GM18517 (cell line): ENCODE measurements at regions not wholly inside any gene's neighbourhood (a gene's known extent, or its start where the extent isn't known, plus 50 kb on each side); places are given as distances from the start of the nearest gene placed in this dataset.

Source experiments
- ATAC-seq: cut with Tn5 transposase; IDR thresholded peaks from one replicate; pipeline ENCODE4 v1.9.1; 2021; ENCODE audit warnings: mild to moderate bottlenecking, moderate library complexity; ENCODE audit not compliant: unreplicated experiment

DNA sequence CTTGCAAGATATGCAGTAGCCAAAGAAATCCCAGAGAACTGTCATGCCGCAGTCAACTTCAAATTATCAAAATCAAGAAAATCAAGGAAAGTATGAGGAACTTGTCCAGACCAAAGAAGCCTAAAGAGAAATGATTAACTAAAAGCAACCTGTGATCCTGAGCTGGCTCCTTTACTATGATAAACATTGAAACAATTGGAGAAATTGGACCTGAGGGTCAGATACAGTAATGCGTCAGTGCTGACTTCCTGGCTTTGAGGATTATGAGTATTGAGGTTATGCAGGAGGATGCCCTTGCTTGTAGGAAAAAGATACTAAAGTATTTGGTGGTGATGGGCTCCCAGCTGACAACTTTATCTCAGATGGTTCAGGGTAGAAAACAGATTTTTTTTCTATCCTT, 324.7 kb upstream of the AKR1E2 start:
- no peak for ATAC-seq

DNA sequence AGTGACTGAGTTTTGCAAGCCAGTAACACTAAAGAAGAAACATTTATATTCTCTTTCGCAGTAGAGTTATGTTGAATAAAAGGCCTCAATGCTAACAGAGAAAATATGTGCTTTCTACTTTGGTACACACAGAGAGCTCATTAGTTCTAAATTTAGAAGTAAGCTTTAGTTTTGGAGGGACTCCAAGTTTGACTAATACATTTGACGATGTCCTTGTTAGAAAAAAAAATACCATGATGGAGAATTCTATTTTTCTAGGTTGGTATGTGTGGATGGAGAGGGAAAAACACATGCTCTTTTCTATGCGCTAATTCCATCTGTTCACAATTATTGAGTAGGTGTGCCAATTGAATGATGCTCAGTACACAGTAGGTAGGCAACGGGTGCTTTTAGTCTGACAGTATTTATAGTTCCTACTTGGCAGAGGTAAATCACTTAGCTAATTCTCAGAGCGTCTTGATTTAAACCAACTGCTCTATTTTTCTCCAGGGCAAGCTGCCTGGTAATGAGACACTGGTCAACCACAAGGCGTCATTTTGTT, 327.2 kb upstream of the AKR1E2 start:
- no peak for ATAC-seq

DNA sequence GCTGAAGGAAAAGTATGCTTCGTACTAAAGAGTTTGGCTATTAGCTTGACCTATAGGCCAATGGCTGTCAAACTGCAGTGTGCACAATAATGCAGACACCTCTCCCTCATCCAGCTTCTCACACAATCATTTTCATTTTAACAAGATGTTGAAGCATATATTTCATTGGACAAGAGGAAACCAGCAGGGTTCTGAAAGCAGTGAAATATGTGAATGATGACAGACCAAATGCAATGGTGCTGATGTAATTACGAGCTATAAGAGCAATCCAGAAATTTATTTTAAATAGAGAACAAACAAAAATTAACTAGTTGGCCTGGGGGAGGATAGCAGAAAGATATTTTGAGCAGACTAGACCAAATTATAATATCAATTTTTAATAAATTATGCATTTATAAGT, 331.5 kb upstream of the AKR1E2 start:
- ATAC-seq, result no peak

DNA sequence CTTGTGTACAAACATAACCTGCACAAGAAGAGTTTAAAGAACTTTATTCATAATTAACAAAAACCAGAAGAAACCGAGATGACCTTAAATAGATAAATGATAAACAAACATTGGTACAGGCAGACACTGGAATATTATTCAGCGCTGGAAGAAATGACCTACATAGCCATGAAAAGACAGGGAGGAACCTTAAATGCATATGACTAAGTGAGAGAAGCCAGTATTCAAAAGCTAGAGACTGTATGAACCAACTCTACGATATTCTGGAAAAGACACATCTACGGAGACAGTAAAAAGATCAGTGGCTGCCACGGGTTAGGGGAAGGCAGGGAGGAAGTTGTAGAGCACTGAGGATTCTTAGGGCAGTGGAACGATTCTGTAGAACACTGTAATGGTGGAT, 333.8 kb upstream of the AKR1E2 start:
- no peak for ATAC-seq

DNA sequence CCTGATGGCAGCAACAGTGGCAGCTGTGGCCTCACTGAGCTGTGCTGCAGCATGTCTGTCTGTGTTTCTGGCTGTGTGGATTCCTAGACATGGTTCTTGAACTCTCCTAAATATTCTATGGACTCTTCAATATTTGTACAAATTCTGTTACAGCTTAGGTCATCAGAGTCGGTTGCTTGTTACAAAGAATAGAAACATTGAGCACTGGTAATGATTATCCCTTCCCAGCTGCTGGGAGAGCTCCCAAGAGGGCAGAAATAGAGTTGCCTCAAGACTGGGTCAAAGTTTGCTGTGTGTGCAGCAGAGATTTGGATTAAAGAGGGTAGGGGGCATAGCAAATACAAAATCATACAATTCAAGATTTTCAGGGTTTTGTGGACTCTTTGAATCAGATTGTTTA, 337.1 kb upstream of the AKR1E2 start:
- no peak for ATAC-seq

DNA sequence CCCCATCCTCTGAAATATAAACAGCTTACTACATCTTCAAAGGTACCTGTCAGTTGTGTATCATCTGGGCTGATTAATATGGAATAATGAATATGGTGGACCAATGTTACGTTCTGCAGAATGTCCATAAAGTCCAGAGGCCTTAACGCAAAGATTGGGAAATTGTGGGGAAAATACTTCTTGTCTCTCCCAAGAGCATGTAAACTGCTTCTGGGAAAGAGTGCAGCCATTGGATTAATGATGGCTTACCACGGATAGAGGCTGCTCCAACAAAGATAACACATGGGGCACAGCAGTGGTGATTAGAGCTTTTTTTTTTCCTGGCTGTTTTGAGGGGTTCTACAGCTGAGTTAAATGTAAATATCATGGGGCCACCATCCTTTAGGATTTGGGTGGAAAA, 340.4 kb upstream of the AKR1E2 start:
- no peak for ATAC-seq

DNA sequence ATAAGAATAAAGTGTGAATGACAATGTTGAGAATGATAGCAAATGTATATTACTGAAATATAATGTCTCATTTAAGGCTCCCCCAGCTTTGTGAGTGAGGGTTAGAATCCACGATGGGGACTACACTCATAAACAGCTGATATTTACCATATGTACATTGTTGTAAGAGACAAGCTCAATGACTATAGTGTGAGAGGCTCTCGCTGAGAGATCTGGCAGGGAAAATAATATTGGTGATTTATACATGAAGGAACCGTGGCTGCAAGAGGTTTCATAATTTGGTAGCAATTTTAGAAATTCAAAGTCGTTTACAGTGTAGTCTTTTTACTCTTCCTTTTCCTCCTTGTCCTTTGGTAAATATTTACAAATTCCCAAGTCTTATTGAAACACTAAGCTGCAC, 342.2 kb upstream of the AKR1E2 start:
- ATAC-seq, result no peak

DNA sequence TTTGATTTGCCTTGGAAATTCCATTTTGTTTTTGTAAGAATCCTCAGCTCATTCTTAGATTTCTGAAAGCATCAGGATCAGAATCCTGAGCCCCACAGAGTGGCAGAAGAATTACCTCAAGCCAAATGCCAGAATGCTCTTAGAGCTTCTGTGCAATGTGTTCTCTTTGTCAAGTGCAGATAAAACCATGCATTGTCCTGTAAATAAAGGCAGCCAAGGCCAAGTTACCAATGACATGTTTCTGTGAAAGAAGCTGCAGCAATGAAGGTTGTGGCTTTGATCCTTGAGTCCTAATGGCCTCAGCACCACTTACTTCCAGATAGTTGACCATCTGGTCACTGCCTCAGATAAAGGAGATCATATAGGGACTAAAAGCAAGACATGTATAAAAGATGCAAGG, 343.3 kb upstream of the AKR1E2 start:
- ATAC-seq, result no peak

DNA sequence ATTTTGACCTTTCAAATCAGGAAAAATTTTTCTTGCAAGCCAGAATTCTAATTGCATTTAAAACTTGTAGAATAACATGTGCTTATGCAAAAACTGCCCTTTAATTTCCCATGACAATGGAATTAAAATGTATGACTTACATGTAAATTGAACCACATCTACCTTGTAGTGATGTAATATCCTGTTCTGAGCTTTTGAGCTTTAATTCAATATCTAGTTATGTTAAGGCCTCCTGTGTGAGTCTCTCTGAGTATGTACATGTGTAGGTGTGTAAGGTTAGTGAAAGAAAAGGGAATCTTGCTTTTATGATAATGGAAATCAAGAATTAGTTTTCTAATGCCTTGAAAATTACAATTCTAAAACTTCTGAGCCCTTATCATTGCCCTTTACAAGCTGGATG, 344.8 kb upstream of the AKR1E2 start:
- no peak for ATAC-seq

DNA sequence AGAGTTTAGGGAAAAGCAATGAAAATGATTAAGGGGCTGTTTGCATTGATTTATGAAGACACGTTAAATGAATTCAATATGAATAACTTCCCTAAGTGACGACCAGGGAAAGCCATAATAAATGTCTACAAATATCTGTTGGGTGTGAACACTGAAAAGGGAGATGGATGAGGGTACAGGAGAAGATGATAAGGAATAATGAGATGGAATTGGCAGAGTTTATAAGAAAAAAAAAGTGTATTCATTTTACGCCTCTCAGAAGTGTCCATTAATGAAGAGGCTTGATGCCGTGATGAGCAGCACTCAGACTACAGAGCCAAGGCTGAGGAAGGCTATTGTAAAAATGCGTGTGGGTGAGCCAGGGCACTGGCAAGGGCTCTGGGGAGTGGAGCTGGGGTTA, 346.7 kb upstream of the AKR1E2 start:
- ATAC-seq, result no peak

DNA sequence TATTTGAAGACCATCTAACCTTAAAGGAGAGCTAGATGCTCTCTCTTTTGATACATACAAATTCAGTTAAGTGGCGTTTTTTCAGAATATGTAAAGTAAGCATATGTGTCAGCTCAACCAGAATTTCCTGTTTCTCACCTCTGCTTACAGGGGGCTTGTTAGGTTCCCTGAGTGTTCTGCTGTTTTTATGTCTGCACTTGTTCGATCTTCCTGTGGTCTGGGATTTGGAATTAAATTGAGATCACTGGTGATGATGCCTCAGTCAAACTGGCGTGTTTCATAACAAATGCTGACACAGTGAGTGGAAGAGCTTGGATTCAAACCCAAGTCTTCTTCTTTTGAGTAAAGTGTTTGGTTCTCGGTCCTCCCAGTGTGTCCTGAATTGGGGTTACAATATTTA, 348.3 kb upstream of the AKR1E2 start:
- ATAC-seq, result no peak

DNA sequence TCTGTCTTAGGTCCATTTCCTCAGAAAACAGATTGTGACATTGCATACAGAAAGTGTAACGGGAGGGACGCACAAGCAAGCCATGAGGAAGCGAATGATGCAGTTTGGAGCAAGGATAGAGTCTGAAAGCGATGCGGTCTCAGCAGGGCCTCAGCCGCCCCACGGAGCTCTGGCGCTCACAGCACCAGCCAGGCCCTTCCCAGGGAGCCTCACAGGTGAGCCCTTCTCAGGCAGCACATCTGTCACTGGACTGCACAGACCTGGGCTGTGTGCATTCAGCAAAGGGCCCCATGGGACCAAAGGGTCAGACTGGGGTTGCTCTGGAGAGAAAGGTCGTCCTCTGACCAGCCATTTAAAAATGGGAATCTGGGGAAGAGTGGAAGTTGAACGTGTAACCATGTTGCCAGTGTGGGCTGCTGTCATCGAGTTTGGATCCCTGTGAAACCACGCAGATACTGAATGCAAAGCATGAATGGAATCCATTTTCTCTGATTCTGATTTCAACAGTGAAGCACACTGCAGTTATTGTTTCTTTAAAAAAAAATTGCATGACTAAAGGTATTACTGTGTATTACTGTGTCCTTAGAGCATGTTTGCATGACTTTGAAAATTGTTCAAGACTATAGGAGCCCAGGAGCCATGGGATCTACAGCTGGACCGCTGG, 350.0 kb upstream of the AKR1E2 start:
- ATAC-seq, result no peak

DNA sequence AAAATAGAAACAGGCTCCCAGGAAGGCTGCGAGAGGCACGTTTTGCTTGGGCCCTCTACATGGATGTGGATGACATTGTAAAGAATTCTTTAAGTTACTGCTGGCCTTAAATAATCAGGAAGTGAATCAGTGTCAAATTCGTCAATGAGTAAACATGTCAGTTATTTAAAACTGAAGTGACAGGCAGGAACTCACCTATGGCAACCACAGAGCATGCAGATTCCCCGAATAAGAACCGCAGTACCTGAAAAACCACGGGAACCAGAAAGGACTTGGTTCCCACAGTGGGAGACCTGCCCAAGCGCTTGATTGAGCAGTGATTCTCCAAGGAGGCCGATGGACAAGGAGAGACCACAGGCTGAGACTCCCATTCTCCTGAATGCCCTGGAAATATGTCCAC, 351.2 kb upstream of the AKR1E2 start:
- ATAC-seq, result no peak

DNA sequence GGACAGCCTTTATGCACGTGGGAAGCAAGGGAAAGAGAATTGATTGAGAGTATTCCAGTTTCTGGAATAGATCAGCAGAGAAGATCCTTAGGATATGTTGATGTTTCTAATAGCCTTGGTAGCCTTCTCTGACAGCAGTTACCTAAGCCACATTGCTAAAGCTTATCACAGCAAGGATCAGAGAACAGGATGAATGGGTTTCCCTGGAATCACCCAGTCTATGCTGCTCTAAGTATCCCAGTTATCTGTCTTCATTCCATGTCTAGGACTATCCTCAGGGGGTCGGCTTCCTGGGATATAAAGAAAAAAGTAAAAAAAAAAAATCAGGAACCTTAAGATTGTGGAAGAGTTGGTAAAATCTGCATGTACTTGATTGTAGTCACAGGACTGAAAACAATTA, 352.0 kb upstream of the AKR1E2 start:
- no peak for ATAC-seq

DNA sequence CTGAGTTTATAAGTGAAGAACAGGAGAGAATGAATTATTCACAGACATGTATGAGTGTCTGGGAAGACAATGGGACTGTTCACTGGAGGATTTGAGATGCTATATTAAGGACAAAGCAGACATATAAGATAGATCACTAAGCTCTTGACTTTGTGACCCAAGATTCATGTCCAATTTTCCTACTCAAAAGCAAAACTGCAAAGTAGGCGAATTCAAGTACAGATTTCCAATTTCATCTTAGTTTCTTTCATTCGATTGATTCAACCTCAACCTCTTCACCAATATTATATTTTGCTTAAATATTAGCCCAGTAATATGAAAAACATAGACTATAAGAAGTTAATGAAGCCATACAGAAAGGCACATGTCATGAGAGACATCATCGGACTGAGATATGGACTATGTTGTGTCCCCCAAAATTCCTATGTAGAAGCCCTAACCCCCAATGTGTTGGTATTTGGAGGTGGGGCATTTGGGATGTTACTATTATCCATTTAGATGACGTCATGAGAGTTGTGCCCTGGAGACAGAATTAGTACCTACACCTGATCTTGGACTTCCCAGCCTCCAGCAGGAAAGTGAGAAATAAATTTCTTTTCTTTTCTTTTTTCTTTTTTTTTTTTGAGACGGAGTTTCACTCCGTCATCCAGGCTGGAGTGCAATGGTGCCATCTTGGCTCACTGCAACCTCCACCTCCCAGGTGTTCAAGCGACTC, 353.7 kb upstream of the AKR1E2 start:
- no peak for ATAC-seq

DNA sequence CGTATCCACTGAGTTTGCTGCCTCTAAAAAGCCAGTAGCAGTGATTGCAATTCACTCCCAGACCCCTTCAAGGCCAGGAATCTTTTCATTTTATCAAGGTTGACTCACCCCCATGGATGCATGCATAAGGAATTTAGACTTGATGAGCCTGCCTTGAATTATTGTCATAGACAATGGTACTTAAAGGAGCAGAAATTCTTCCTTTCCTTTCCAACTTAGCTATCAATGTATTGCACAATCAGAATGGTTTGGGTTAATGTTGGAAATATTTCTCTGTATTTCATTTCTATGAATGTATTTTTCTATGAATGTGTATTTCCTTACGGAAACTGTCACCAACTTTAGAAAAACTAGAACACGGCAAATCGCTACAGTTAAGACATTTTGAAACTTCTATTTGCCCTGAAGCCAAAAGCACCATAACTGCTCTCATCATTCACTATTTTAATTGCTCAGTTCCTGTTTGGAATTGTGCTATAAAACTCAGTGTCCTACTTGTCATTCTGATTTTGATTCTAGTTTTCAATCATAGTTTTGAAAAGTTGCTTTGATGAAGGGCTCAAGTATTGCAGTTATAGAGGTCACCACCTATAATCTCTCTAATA, 355.7 kb upstream of the AKR1E2 start:
- no peak for ATAC-seq

DNA sequence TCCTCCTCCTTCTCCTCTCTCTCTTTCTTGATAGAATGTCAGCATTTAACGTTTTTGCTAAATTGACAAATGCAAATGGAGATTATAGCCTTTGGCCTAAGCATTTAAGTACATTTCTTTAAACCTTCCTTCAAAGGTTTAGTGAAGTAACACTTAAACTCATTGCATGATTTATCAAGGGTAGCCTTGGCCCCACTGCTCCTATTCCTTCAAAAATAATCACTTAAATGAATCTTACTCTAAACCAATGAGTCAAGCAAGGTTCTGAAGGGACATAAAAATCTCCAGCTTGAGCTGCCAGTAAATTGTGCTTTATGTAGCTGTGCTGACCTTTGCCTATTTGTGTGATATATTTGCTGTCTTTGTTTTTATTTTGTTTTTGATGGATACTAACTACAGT, 358.5 kb upstream of the AKR1E2 start:
- ATAC-seq, result no peak

DNA sequence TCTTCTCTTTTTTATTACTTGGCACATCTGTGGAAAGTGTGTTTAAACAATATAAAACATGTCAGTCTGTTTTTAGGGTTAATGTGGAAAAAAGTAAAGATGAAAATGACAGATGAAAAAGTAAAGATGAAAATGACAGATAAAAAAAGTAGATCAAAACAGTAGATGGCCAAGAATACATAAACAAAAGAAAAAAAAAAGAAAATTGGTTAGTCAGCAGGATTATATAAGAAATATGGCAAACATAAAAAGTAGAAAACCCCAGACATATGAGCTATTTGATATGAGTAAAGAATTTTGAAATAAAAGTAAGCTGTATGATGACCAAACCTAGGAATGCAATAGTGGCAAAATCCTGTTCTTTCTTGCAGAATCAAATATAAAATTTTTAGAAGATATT, 365.7 kb upstream of the AKR1E2 start:
- ATAC-seq, result no peak

DNA sequence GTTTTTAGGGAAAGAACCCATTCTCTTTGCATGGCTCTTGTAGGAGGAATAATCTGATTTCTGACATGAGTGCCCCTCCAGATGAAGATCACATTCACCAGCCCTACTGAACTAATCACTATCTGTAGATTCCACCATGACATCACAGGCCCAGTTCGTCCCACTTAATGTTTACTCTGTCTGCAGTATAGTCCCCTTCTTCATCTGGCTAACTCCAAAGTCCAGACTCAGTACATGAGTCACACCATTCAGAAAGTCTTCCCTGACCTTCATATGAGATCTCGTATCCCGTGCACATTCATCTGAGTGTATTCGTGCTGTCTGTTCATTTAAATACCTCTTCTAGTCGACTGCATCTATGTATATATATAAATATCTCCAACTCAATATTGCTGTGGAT, 366.5 kb upstream of the AKR1E2 start:
- ATAC-seq, result no peak

DNA sequence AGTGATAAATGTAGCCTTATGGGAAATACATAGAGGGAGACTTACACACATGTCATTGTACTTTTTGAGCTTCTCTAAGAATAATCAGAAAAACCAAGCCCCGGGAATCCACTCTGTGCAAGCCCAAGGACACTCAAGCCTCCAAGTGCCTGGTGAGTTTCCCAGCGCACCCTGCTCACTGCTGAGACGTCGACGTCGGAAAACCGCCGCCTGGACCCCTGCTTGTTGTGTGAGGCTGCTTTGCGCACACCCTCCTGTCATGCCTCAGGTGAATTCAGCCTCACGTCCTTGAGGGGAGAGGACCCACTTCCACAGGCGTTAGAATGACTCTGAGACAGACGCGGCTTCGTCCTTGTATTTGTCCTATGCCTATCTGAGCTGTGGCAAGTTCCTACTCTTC, 368.4 kb upstream of the AKR1E2 start:
- ATAC-seq, result no peak

DNA sequence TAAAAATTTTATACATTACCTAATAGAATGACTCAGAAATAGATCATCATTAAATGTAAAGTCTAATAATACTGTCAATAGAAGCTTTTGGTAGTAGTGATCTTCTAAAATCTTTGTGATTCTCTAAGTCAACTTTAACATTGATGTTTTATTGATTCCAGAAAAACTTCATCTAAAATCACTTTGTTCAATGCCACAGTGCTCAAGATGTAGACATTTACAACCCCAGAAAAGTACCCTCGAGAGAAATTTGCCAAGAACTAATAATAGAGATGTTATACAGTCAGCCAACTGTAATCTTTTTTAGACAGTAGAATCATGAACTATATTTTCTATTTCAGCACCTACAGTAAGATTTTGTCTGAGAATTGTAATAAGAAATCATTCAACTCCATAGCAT, 369.2 kb upstream of the AKR1E2 start:
- ATAC-seq, result no peak

DNA sequence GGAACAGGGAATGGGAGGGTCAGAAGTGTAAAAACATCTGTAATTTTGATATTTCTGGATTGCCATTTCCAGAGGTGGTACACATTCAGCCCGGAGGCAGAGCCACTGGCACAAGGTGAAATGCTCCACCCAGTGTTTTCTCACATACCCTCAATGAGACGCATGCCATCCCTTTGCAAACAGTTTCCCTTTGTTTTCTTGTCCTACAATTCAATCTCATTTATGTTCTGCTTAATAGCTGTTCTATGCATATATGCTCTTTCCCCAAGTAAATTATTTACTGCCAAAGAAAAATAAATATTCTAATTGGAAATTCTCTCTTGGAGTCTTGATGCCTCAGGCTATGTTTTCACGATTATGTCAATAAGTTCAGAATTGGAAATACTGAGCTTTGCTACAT, 369.7 kb upstream of the AKR1E2 start:
- no peak for ATAC-seq
